OCI-LY1 (cell line): ENCODE measurements at regions not wholly inside any gene's neighbourhood (a gene's known extent, or its start where the extent isn't known, plus 50 kb on each side); places are given as distances from the start of the nearest gene placed in this dataset.

Experiments used
- EZH2 ChIP-seq: fragments of 200-600 bp; sonication (generic), shearing (Covaris generic); IDR thresholded peaks from 2 replicates; pipeline ENCODE4 v1.8.0; 2017; ENCODE audit warnings: borderline replicate concordance, mixed run types, mild to moderate bottlenecking, antibody characterized with exemption, low read length, moderate library complexity, mixed read lengths
- TF ChIP-seq, protein P1 (sequence below): fragments of 200-600 bp; sonication (generic), shearing (Covaris generic); IDR thresholded peaks from 2 replicates; pipeline ENCODE4 v1.5.1; 2017; ENCODE audit warnings: mild to moderate bottlenecking, antibody characterized with exemption, low read length, moderate library complexity, mixed read lengths

DNA sequence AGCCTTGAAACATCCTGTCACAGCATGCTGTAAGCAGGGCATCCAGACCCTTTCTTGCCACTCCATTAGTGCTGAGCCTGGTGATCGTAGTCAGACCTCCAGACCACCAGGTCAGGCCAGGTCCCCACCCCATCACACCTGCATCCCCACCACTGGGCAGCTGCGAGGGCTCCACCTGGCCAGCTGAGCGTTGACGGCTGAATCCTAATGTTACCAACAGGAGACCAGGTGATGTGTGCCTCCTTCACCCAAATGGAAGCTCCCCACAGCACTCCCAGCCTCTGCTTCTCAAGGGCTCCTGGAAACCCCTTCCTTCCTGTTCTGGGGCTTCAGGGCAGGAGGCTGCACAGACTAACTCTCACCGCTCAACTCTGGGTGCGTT, 189.4 kb downstream of the C16orf95 start:
- TF ChIP-seq, protein P1, sequence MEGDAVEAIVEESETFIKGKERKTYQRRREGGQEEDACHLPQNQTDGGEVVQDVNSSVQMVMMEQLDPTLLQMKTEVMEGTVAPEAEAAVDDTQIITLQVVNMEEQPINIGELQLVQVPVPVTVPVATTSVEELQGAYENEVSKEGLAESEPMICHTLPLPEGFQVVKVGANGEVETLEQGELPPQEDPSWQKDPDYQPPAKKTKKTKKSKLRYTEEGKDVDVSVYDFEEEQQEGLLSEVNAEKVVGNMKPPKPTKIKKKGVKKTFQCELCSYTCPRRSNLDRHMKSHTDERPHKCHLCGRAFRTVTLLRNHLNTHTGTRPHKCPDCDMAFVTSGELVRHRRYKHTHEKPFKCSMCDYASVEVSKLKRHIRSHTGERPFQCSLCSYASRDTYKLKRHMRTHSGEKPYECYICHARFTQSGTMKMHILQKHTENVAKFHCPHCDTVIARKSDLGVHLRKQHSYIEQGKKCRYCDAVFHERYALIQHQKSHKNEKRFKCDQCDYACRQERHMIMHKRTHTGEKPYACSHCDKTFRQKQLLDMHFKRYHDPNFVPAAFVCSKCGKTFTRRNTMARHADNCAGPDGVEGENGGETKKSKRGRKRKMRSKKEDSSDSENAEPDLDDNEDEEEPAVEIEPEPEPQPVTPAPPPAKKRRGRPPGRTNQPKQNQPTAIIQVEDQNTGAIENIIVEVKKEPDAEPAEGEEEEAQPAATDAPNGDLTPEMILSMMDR: no peak
- TF ChIP-seq EZH2: no peak
